ENCODE measurements at regions not wholly inside any gene's neighbourhood (a gene's known extent, or its start where the extent isn't known, plus 50 kb on each side); places are given as distances from the start of the nearest gene placed in this dataset.

DNA sequence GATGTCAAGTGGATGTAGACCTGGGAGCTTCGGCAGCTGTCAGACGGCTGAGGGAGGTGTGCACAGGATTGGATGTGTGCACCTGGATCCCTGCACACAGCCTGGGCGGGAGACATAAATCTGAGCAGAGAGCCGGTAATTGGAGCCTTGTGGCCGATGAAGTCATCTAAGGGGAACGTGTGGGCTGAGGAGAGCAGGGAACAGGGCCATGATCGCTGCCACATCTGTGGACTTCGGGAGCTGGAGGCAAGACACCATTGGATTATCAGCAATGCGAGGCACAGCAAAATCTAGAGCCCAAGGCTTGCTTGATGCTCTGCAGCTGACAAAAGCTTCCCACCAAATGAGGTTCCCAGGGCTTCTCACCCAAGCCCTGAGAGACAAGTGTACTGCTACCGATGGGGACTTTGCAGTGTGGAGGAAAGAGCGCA, 147.7 kb downstream of the PTPN20 start:
- Histone ChIP-seq H3K4me1 (ENCODE audit: insufficient read depth, low read length) (peaks cover 14% of the 10 kb centered on the region), H2AFZ (ENCODE audit: low read length) (no peak overlapping the region), H3K4me2 (ENCODE audit: low read length) (no peak overlapping the region), H3K9me2 (replicated peaks; ENCODE audit: low read length) (no peaks in the 10 kb centered on the region), H4K20me1 (ENCODE audit: low read length) (no peaks in the 10 kb centered on the region), H3K36me3 (ENCODE audit: low read depth, low read length) (no peaks in the 10 kb centered on the region), H3K9me3 (ENCODE audit: low read length) (no peaks in the 10 kb centered on the region), H3K9ac (ENCODE audit: low read length) (no peak overlapping the region), H3K27me3 (ENCODE audit: low read length) (no peaks in the 10 kb centered on the region), H3K27ac (ENCODE audit: low read length) (no peak overlapping the region), H3F3A (ENCODE audit: low read length, unreplicated experiment) (no peaks in the 10 kb centered on the region), H3K79me2 (ENCODE audit: low read length) (no peaks in the 10 kb centered on the region), H3K4me3 (ENCODE audit: low read length) (no peak overlapping the region)
- ATAC-seq, result no peak
- TF ChIP-seq CTCF (conservative IDR thresholded peaks at IDR 0.05; ENCODE audit: low read depth, low read length) (no peak), EZH2 (IDR thresholded peaks at IDR 0.05; ENCODE audit: low read length, unreplicated experiment) (no peak), EZH2phosphoT487 (IDR thresholded peaks at IDR 0.05; ENCODE audit: borderline replicate concordance, low read length) (no peak)
- no peak for DNase-seq
- CTCF ChIA-PET, result no interaction called here
- no TSS peak for BruUV-seq (replicated peaks)
- POLR2A ChIA-PET (ENCODE audit: unreplicated experiment), result no interaction called here
- intact Hi-C loops (cut with micrococcal nuclease), result no loop called here

GRCh38 chr10:47059606-47060311, 148.5 kb downstream of the PTPN20 start:
- no peak overlapping the region for H3K4me2 ChIP-seq (ENCODE audit: low read length)
- no peak overlapping the region for H3K9ac ChIP-seq (ENCODE audit: low read length)
- H4K20me1 ChIP-seq (ENCODE audit: low read length), result no peaks in the 10 kb centered on the region
- H3K27ac ChIP-seq (ENCODE audit: low read length), result no peak overlapping the region
- peaks cover 14% of the 10 kb centered on the region for H3K4me1 ChIP-seq (ENCODE audit: insufficient read depth, low read length)
- H2AFZ ChIP-seq (ENCODE audit: low read length), result no peak overlapping the region
- no peak overlapping the region for H3K4me3 ChIP-seq (ENCODE audit: low read length)
- H3F3A ChIP-seq (ENCODE audit: low read length, unreplicated experiment), result no peaks in the 10 kb centered on the region
- H3K9me2 ChIP-seq (replicated peaks; ENCODE audit: low read length), result no peaks in the 10 kb centered on the region
- CTCF ChIA-PET, result no interaction called here
- intact Hi-C loops (cut with micrococcal nuclease), result no loop called here
- no peaks in the 10 kb centered on the region for H3K9me3 ChIP-seq (ENCODE audit: low read length)
- no peaks in the 10 kb centered on the region for H3K27me3 ChIP-seq (ENCODE audit: low read length)
- no peak for ATAC-seq
- H3K79me2 ChIP-seq (ENCODE audit: low read length), result no peaks in the 10 kb centered on the region
- DNase-seq, result no peak
- TF ChIP-seq EZH2 (IDR thresholded peaks at IDR 0.05; ENCODE audit: low read length, unreplicated experiment) (no peak), EZH2phosphoT487 (IDR thresholded peaks at IDR 0.05; ENCODE audit: borderline replicate concordance, low read length) (no peak), CTCF (conservative IDR thresholded peaks at IDR 0.05; ENCODE audit: low read depth, low read length) (no peak)
- H3K36me3 ChIP-seq (ENCODE audit: low read depth, low read length), result no peaks in the 10 kb centered on the region
- POLR2A ChIA-PET (ENCODE audit: unreplicated experiment), result no interaction called here
- no TSS peak for BruUV-seq (replicated peaks)

DNA sequence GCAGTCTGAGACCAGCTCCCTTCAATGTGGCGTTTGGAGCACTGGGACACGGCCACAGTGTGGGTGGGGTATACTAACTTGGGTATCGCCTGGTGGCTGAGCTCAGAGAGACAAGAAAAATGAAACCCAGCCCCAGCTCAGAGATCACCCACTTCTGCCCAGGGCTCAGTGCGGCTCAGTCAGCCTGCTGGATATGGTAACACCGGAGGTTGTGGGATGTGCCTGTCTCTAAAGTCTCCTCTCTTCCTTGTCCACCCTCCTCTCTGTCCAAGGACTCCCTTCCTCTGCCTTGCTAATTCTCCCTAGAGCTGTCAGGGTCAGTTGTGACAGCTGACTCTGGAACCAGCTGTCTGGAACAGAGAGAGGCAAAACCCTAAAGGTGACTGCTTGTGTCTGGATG, 149.1 kb downstream of the PTPN20 start:
- no TSS peak for BruUV-seq (replicated peaks)
- no peak overlapping the region for H3K4me3 ChIP-seq (ENCODE audit: low read length)
- no peak overlapping the region for H3K27ac ChIP-seq (ENCODE audit: low read length)
- ATAC-seq (no peak), DNase-seq (no peak)
- ChIA-PET CTCF (no interaction called here), POLR2A (ENCODE audit: unreplicated experiment) (no interaction called here)
- no peaks in the 10 kb centered on the region for H3F3A ChIP-seq (ENCODE audit: low read length, unreplicated experiment)
- intact Hi-C loops (cut with micrococcal nuclease), result no loop called here
- H3K9me2 ChIP-seq (replicated peaks; ENCODE audit: low read length), result no peaks in the 10 kb centered on the region
- H4K20me1 ChIP-seq (ENCODE audit: low read length), result no peaks in the 10 kb centered on the region
- TF ChIP-seq EZH2phosphoT487 (IDR thresholded peaks at IDR 0.05; ENCODE audit: borderline replicate concordance, low read length), result no peak
- no peak for TF ChIP-seq EZH2 (IDR thresholded peaks at IDR 0.05; ENCODE audit: low read length, unreplicated experiment)
- H3K9ac ChIP-seq (ENCODE audit: low read length), result no peak overlapping the region
- H3K36me3 ChIP-seq (ENCODE audit: low read depth, low read length), result no peaks in the 10 kb centered on the region
- H3K9me3 ChIP-seq (ENCODE audit: low read length), result no peaks in the 10 kb centered on the region
- H2AFZ ChIP-seq (ENCODE audit: low read length), result no peak overlapping the region
- H3K79me2 ChIP-seq (ENCODE audit: low read length), result no peaks in the 10 kb centered on the region
- no peaks in the 10 kb centered on the region for H3K27me3 ChIP-seq (ENCODE audit: low read length)
- peaks cover 14% of the 10 kb centered on the region for H3K4me1 ChIP-seq (ENCODE audit: insufficient read depth, low read length)
- no peak overlapping the region for H3K4me2 ChIP-seq (ENCODE audit: low read length)
